ENCODE measurements at regions not wholly inside any gene's neighbourhood (a gene's known extent, or its start where the extent isn't known, plus 50 kb on each side); places are given as distances from the start of the nearest gene placed in this dataset.

- H3K4me3 ChIP-seq (ENCODE audit: low read length), result no peak overlapping the region
- DNase-seq (ENCODE audit: low read depth, low spot score), result no peak
Observed at GRCh38 chr11:91796999-91797398, 427.6 kb upstream of the FAT3 start.

DNA sequence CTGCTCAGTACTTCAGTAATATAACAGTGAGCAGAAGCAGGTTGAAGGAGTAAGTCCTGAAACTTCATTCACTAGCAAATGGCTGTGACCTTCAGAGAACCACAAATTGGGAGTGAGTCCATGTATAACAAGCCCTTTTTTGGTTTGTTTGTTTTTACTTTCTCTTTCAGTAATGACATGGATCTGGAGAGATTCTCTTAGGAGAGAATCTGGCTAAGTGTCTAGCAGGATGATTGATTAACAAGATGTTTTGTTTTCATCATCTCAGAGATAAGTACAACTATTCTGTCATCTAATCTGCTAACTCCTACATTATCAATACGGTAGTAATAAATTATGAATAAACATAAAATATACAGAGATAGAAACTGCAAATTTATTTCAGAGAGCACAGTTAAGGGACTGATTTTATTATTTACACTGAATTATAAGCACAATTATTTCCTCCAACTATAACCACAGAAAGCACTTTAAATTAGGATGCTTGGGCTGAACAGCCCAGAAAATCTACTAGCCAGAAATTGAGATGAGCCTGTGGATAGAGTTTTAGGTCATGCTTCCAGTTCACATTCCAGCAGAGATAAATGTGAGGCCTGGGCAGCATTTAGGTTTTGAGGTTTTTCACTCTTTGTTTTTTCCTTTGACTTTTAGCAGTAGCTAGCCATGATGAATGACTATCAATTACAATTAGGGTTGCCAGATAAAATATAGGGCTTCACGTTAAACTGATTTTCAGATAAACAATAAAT is 429.3 kb upstream of the FAT3 start:
- no peak for DNase-seq (ENCODE audit: low read depth, low spot score)
- H3K4me3 ChIP-seq (ENCODE audit: low read length), result no peak overlapping the region

- H3K4me3 ChIP-seq (ENCODE audit: low read length), result no peak overlapping the region
- DNase-seq (ENCODE audit: low read depth, low spot score), result no peak
Observed at GRCh38 chr11:91794146-91794545, 430.5 kb upstream of the FAT3 start.

DNA sequence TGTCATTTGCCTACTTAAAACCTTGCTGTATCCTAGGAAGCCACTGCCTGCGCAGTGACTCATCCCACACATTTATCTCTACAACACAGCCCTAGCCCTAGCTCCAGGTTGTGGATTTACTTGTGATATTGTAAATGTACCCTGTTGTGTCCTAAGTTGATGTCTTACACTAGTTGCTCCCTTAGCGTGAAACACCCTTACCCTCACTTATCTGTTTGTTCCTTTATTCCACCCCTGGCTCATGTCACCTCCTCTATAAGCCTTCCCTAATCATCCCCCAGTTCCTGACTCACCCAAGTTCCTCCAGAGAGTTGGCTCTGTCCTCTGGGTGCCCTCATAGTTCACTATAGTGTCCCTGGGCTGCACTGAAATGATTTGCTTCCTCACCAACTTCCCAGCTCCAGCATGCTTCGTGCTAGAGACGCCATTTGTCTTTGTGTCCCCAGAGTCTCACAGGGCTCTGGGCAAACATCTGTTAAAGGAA is 431.8 kb upstream of the FAT3 start:
- H3K4me3 ChIP-seq (ENCODE audit: low read length), result no peak overlapping the region
- DNase-seq (ENCODE audit: low read depth, low spot score), result no peak

GRCh38 chr11:91791171-91791468 is 433.5 kb upstream of the FAT3 start:
- no peak overlapping the region for H3K4me3 ChIP-seq (ENCODE audit: low read length)
- DNase-seq (ENCODE audit: low read depth, low spot score), result peak; percentile 32

- DNase-seq (ENCODE audit: low read depth, low spot score), result no peak
- no peak overlapping the region for H3K4me3 ChIP-seq (ENCODE audit: low read length)
Observed at GRCh38 chr11:91790346-91791170, 434.1 kb upstream of the FAT3 start.

GRCh38 chr11:91788764-91789163 is 435.9 kb upstream of the FAT3 start:
- DNase-seq (ENCODE audit: low read depth, low spot score), result no peak
- no peak overlapping the region for H3K4me3 ChIP-seq (ENCODE audit: low read length)

DNA sequence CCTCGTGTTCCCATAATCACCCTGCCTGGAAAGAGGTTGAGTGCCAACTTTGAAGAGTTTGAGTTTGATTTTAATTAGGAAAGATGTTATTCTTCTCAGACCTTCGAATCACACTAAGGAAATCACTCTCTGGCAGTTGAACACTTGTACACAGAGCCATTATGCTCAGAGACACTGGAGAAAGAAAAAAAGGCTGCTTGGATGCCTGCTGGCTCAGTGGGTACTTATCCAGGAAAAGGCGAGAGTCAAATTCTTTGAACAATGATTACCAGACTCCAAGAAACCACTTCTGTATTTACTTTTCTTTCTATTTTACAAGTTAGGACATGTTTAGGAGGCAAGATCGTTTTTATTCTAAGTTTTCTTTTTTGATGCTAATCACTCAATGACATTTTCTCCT is 438.5 kb upstream of the FAT3 start:
- no peak for DNase-seq (ENCODE audit: low read depth, low spot score)
- no peak overlapping the region for H3K4me3 ChIP-seq (ENCODE audit: low read length)

DNA sequence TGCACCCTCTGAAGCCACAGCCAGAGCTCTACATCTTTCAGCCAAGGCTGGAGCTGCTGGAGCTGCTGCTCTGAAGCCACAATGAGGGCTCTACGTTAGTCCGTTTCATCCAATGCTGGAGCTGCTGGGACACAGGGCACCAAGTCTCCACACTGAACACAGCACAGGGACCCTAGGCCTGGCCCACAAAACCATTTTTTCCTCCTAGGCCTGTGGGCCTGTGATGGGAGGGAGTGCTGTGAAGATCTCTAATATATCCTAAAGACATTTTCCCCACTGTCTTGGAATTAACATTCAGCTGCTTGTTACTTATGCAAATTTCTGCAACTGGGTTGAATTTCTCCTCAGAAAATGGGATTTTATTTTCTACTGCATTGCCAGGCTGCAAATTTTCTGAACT is 441.4 kb upstream of the FAT3 start:
- no peak for DNase-seq (ENCODE audit: low read depth, low spot score)
- no peak overlapping the region for H3K4me3 ChIP-seq (ENCODE audit: low read length)

GRCh38 chr11:91778758-91779157 is 445.9 kb upstream of the FAT3 start:
- H3K4me3 ChIP-seq (ENCODE audit: low read length), result no peak overlapping the region
- DNase-seq (ENCODE audit: low read depth, low spot score), result no peak

- H3K4me3 ChIP-seq (ENCODE audit: low read length), result no peak overlapping the region
- no peak for DNase-seq (ENCODE audit: low read depth, low spot score)
Observed at GRCh38 chr11:91776655-91777054, 448.0 kb upstream of the FAT3 start.

DNA sequence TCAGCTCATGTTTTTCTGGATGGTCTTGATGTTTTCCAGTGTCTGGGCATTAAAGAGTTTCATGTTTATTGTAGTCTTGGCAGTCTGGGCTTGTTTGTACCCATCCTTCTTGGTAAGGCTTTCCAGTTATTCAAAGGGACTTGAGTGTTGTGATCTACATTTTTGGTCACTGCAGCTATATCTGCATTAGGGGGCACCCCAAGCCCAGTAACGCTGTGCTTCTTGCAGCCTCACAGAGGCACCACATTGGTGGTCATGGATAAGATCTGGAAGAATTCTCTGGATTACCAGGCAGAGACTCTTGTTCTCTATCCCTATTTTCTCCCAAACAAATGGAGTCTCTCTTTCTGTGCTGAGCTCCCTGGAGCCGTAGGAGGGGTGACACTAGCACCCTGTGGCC is 451.5 kb upstream of the FAT3 start:
- DNase-seq (ENCODE audit: low read depth, low spot score), result no peak
- no peak overlapping the region for H3K4me3 ChIP-seq (ENCODE audit: low read length)

GRCh38 chr11:91771961-91772360 is 452.7 kb upstream of the FAT3 start:
- DNase-seq (ENCODE audit: low read depth, low spot score), result no peak
- H3K4me3 ChIP-seq (ENCODE audit: low read length), result no peak overlapping the region

DNA sequence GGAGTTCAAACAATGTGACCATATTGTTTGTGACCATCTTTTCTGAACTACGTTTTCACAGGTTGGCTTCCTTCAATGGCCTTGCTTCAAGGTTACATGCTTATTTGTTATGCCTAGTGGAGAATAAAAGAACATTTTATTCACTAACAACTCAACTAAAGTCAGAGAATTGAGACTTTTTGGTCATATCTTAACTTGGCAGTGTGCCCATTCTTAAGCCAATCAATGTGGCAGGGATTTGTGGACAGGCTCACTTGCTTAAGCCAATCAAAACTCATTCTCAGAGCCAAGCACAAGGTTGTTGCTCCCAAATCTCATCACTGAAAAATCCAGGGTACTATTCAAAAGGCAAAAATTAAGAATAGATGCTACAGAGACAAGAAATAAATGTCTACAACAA is 455.8 kb upstream of the FAT3 start:
- DNase-seq (ENCODE audit: low read depth, low spot score), result no peak
- H3K4me3 ChIP-seq (ENCODE audit: low read length), result no peak overlapping the region

DNA sequence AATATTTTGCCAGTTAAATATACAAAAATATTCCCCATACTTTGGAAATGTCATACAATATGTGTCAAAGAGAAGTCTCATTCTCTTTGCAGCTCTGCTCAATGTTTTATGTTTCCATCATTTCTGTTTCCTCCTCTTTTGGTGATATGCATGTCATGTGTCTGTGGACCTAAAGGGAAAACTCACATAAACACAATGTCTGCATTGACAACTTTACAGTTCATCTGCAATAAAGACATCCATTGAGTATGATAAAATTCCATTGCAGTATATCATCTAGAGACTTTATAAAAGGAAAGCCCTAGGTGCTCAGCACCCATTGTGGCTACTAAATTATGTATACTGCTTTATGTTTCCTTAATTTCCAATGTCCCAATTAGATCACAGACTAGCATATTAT is 461.3 kb upstream of the FAT3 start:
- H3K4me3 ChIP-seq (ENCODE audit: low read length), result no peak overlapping the region
- DNase-seq (ENCODE audit: low read depth, low spot score), result no peak

DNA sequence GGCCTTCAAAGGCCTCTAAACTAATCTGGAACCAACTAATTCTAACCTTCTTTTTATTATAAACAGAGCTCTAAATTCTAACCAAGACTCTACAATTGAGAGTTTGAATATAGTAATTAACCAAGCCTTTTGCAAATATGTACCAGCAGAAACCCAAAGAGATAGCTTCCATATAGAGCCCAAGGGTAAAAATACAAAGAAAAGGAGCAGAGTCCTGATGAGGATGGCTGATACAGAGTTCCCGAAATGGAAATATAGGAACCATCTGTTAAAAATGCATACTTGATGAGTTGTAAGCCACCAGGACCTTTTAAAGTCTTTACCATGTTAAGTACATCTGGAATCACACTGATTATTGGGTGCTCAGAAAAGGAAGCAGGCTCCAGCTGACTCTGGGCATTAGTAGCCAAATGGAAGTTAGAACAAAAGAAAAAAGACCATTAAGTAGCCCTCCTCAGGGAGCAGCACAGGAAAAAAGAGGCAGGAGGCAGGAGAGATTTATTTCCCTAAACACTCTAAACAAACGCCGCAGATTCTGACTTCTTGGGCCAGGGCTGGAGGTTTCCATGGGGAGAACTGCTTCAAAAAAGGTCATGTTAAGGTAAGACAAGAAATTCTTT is 463.1 kb upstream of the FAT3 start:
- no peak for DNase-seq (ENCODE audit: low read depth, low spot score)
- H3K4me3 ChIP-seq (ENCODE audit: low read length), result no peak overlapping the region

DNA sequence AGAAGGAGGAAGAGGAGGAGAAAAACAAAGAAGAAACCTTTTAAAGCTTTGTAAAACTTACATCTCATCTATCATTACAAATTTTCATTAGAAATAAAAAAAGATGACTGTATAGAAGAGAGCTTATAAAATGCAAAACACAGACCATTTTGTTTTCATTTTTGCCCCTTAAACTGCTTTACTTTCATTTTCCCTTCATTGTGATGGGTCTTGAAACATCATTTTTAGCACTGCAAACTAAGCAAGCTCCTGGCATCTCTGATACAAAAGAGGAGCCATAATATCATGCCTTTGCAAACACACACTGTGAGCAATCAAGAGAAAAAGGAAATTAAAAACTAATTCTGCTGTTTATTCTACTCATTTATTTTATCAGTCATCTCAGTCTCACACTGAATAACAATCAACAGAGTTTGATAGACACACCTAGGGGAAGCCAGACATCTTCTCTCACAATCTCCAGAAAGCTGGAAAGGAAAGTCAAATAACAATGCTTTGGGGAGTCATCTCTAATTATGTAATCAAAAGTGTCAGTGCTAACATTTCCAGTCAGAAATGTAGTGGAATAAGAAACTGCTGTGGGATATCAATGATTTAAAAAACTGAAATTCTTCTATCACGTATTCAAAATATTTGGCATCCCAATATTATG is 467.7 kb upstream of the FAT3 start:
- no peak for DNase-seq (ENCODE audit: low read depth, low spot score)
- no peak overlapping the region for H3K4me3 ChIP-seq (ENCODE audit: low read length)

DNA sequence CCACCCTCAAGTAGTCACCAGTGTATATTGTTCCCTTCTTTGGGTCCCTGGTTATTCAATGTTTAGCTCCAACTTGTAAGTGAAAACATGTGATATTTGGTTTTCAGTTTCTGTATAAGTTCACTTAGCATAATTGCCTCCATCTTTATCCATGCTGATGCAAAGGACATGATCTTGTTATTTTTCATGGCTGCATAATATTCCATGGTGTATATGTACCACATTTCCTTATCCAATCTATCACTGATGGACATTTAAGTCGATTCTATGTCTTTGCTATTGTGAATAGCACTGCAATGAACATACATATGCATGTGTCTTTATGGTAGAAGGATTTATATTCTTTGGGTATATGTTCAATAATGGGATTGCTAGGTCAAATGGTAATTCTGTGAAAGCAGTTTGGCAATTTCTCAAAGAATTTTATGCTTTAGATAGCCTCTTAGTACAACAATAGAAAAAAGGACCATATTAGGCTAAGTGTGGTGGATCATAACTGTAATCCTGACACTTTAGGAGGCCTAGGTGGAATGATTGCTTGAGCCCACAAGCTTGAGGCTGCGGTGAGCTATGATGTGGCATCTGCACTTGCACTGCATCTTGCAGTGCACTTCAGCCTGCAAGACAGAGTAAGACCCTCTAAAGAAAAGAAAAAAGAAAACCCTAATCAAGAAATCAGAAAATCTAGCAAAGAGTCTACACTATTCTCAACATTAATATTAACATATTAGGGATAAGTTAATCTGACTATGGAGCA is 468.5 kb upstream of the FAT3 start:
- no peak for DNase-seq (ENCODE audit: low read depth, low spot score)
- H3K4me3 ChIP-seq (ENCODE audit: low read length), result no peak overlapping the region

GRCh38 chr11:91755526-91755925 is 469.1 kb upstream of the FAT3 start:
- no peak overlapping the region for H3K4me3 ChIP-seq (ENCODE audit: low read length)
- DNase-seq (ENCODE audit: low read depth, low spot score), result no peak
